ENCODE measurements at regions not wholly inside any gene's neighbourhood (a gene's known extent, or its start where the extent isn't known, plus 50 kb on each side); places are given as distances from the start of the nearest gene placed in this dataset.
A peak's percentile ranks its signal among the peaks of the same experiment; 100 is the strongest.

DNA sequence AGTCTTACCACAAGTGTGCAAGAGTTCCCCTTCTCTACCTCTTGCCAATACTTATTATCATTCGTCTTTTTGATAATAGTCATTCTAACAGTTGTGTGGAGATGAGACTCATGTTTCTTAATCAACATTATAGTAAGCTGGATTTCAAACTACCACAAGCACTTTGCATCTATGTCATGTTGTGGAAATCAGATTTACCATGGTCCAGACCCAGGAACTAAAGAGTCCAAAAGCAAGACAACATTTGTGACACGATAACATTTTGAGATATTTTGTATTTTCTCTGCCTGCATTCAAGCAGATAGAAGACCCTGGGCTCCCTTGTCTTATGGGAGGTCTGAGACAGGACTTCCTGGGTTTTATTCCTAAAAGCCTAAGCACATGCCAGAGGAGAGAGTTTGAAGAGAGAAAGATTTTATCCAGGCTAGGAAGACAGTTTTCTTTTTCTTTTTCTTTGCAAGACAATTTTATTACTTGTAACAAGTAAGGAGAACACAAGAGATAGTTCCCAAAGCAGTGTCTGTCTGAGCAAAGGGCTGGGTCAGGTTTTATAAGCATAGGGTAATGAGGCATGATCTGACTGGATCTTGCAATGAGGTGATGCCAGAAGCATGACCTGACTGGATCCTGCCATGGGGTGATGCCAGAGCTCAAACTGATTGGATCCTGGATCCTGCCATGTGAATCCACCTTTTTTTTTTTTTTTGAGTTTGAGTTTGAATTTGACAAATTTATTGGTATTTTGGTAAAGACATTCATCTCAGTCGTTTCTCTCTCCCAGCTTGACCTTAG is 180.5 kb upstream of the HMGA2 start:
- no peak for DNase-seq
- no peaks in the 10 kb centered on the region for H3K9me3 ChIP-seq
- no peaks in the 10 kb centered on the region for H3K36me3 ChIP-seq
- intact Hi-C loops (cut with DNase I; ENCODE audit: low total_unique reads), result no loop called here
- H3K27me3 ChIP-seq, result no peaks in the 10 kb centered on the region
- TF ChIP-seq, protein P1, sequence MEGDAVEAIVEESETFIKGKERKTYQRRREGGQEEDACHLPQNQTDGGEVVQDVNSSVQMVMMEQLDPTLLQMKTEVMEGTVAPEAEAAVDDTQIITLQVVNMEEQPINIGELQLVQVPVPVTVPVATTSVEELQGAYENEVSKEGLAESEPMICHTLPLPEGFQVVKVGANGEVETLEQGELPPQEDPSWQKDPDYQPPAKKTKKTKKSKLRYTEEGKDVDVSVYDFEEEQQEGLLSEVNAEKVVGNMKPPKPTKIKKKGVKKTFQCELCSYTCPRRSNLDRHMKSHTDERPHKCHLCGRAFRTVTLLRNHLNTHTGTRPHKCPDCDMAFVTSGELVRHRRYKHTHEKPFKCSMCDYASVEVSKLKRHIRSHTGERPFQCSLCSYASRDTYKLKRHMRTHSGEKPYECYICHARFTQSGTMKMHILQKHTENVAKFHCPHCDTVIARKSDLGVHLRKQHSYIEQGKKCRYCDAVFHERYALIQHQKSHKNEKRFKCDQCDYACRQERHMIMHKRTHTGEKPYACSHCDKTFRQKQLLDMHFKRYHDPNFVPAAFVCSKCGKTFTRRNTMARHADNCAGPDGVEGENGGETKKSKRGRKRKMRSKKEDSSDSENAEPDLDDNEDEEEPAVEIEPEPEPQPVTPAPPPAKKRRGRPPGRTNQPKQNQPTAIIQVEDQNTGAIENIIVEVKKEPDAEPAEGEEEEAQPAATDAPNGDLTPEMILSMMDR (IDR thresholded peaks at IDR 0.05), result no peak
- no peak for TF ChIP-seq POLR2A (IDR thresholded peaks at IDR 0.05)
- no peak overlapping the region for H3K4me3 ChIP-seq
- H3K27ac ChIP-seq, result no peak overlapping the region
- no peaks in the 10 kb centered on the region for H3K4me1 ChIP-seq

DNA sequence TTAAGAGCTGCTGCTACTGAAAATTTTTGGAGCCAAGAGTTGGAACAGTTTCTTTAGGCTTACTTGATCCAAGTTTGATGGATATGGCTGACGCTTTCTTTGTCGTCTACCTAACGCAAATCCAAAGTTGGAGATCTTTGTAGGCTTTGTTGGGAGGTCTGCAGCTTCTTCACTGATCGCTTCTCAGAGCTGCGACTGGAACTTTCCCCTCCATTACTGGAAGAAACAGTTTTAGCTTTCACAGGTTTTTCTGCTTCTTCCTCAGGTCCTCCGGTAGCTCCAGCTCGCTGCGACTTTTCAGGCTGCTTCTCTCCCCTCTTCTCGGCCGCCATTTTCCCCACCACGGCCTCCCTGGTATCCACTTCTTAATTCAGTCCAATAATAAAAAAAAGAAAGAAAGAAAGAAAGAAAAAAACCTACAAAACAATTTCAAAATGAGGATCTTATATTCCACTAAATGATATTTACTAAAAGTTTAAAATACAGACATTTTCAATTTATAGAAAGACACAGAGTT is 178.1 kb upstream of the HMGA2 start:
- TF ChIP-seq, protein P1 (IDR thresholded peaks at IDR 0.05), result no peak
- TF ChIP-seq POLR2A (IDR thresholded peaks at IDR 0.05), result no peak
- no peaks in the 10 kb centered on the region for H3K36me3 ChIP-seq
- DNase-seq, result no peak
- no peaks in the 10 kb centered on the region for H3K27me3 ChIP-seq
- H3K27ac ChIP-seq, result no peak overlapping the region
- intact Hi-C loops (cut with DNase I; ENCODE audit: low total_unique reads), result no loop called here
- no peak overlapping the region for H3K4me3 ChIP-seq
- no peaks in the 10 kb centered on the region for H3K4me1 ChIP-seq
- H3K9me3 ChIP-seq, result no peaks in the 10 kb centered on the region

DNA sequence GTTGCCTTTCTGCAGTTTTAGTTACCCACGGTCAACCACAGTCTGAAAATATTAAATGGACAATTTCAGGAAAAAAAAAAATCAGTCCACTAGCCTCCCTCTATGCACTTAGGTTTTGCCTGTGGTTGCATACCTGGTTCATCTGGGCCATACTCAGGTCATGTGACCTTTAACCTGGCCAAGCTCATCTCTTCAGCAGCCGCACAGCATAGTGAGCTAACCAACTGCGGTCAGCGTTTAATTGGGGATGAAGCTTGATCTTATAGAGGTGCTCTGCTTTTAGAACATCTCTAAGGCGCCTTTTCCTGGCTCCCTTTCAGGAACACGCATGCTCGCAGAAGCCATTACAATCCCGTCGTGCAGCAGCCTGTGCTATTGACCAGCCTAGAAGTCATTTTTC is 177.2 kb upstream of the HMGA2 start:
- Histone ChIP-seq H3K36me3 (no peaks in the 10 kb centered on the region), H3K27me3 (no peaks in the 10 kb centered on the region), H3K27ac (no peak overlapping the region), H3K9me3 (no peaks in the 10 kb centered on the region), H3K4me3 (no peak overlapping the region), H3K4me1 (no peaks in the 10 kb centered on the region)
- no peak for DNase-seq
- TF ChIP-seq, protein P1 (IDR thresholded peaks at IDR 0.05), result no peak
- TF ChIP-seq POLR2A (IDR thresholded peaks at IDR 0.05), result no peak
- intact Hi-C loops (cut with DNase I; ENCODE audit: low total_unique reads), result no loop called here

DNA sequence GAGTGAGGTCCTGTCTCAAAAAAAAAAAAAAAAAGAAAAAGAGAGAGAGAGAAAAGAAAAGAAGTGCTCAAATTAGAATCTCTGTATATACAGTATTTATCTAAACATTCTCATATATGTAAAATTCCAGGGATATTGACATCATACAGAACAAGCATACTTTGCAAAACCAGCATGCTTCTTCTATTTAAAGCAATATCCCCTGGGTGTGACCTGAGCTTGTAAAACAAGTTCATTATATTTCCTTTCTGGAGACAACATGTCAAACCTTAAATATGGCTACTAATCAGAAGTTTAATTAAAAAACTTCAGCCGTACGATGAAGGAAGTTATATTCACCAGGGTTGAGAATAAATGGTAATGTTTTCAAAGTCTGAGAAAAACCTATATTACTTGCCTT is 175.8 kb upstream of the HMGA2 start:
- intact Hi-C loops (cut with DNase I; ENCODE audit: low total_unique reads), result no loop called here
- no peaks in the 10 kb centered on the region for H3K9me3 ChIP-seq
- no peaks in the 10 kb centered on the region for H3K4me1 ChIP-seq
- no peaks in the 10 kb centered on the region for H3K36me3 ChIP-seq
- H3K27ac ChIP-seq, result no peak overlapping the region
- no peak for DNase-seq
- TF ChIP-seq, protein P1 (IDR thresholded peaks at IDR 0.05), result no peak
- TF ChIP-seq POLR2A (IDR thresholded peaks at IDR 0.05), result no peak
- no peak overlapping the region for H3K4me3 ChIP-seq
- no peaks in the 10 kb centered on the region for H3K27me3 ChIP-seq

DNA sequence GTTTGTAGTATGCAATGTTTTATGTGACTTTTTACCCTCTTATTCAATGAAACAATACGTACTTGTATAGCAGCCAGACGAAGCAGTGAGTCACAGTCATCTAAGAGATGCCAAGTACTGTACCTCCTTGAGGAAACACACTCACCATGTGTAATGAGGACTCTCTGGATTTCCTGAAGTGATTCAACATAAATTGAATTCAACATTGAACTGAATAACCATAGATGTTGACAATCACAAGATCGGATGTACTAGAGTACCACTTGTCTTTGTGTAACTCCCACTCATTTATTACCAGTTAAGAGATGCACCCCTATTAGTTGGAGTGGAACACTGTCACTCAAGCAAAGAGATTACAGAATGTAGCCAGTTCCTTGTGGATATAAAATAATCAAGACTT is 175.2 kb upstream of the HMGA2 start:
- intact Hi-C loops (cut with DNase I; ENCODE audit: low total_unique reads), result no loop called here
- DNase-seq, result peak in 1 of 2 donors; percentile 24

More for the DNA sequence above, 175.2 kb upstream of the HMGA2 start:
- Histone ChIP-seq H3K9me3 (no peaks in the 10 kb centered on the region), H3K27ac (no peak overlapping the region), H3K4me3 (no peak overlapping the region), H3K27me3 (no peaks in the 10 kb centered on the region), H3K4me1 (no peaks in the 10 kb centered on the region), H3K36me3 (no peaks in the 10 kb centered on the region)
- TF ChIP-seq, protein P1 (IDR thresholded peaks at IDR 0.05), result no peak
- no peak for TF ChIP-seq POLR2A (IDR thresholded peaks at IDR 0.05)

All from uterus (tissue), 3 donors.